ENCODE measurements at regions not wholly inside any gene's neighbourhood (a gene's known extent, or its start where the extent isn't known, plus 50 kb on each side); places are given as distances from the start of the nearest gene placed in this dataset.

GRCh38 chr14:22152903-22153302 is 436.1 kb downstream of the DAD1 start:
- no peak for DNase-seq (ENCODE audit: extremely low read depth, low read depth)

DNA sequence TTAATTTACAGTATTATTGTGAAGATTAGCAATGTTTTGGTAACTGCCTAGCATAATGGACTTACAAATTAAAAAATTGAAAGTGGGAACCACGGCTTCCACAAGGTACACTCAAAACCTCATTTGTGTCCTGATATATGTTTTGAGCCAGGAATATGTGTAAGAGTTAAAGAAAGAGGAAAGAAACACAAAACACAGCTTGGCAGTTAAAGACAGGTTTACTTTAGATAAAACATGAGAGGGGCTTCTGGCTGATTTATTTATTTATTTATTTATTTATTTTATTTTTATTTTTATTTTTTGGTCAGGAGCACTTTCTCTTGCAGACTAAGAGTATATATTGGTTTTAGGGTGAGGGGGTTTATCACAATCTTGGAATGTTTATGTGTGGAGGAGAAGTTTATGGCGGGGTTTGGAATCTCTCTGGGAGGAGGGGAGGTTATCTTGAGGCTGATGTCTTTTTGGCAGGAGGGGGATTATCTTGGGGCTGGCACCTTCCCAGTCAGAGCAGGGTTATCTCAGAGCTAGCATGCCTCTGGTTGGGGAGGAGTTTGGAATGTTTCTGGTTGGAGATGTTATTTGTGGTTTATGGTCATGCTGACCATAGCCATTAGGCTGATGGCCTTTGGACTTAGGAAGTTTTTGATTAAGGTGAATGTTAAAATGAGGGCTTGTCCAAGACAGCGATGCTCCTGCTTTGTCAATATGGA is 436.7 kb downstream of the DAD1 start:
- DNase-seq (ENCODE audit: extremely low read depth, low read depth) = no peak
- no peak for TF ChIP-seq CTCF (IDR thresholded peaks at IDR 0.05; ENCODE audit: low read depth, low read length)

More at GRCh38 chr14:22152903-22153302, 436.1 kb downstream of the DAD1 start:
- TF ChIP-seq CTCF (IDR thresholded peaks at IDR 0.05; ENCODE audit: low read depth, low read length) = no peak

DNA sequence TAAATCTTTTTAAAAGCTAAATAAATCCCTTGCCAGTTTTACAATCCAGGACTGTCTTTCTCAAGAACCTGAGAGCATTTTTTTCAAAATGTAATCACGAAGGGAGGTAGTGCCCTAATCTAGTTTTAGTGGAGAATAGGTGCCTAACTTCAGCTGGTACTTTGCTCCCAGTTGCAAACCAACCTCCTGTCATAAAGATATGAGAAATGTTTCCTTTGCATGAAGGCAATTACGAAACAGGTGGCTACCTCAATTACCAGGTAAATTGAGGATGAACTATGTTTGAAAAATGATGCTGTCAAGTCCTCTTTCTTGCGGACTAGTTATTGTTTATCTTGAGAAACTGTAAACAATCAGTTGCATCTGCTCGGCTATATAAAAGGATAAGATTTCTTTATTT is 437.9 kb downstream of the DAD1 start:
- no peak for TF ChIP-seq CTCF (IDR thresholded peaks at IDR 0.05; ENCODE audit: low read depth, low read length)
- no peak for DNase-seq (ENCODE audit: extremely low read depth, low read depth)

DNA sequence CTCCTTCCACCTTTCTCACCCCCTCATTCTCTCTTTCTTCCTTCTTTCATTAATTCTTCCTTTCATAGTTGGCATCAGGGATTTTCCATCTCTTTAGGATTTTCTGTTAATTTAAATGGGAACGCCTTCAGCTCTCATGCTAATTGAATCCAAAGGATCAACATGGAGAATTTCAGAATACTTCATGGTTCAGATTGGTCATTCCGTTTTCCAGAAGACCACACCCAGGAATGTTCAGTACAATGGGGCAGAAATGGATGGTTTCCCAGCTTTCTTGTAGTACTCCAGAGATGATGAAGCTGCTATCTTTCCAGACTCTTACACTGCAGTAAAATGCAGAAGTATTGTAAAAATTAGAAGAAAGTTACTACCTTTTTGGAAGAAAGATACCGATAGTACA is 440.0 kb downstream of the DAD1 start:
- no peak for DNase-seq (ENCODE audit: extremely low read depth, low read depth)
- TF ChIP-seq CTCF (IDR thresholded peaks at IDR 0.05; ENCODE audit: low read depth, low read length) = no peak

GRCh38 chr14:22147716-22148115 is 441.3 kb downstream of the DAD1 start:
- DNase-seq (ENCODE audit: extremely low read depth, low read depth) = no peak

GRCh38 chr14:22143363-22143762 is 445.7 kb downstream of the DAD1 start:
- no peak for TF ChIP-seq CTCF (IDR thresholded peaks at IDR 0.05; ENCODE audit: low read depth, low read length)
- no peak for DNase-seq (ENCODE audit: extremely low read depth, low read depth)

More at GRCh38 chr14:22147716-22148115, 441.3 kb downstream of the DAD1 start:
- no peak for TF ChIP-seq CTCF (IDR thresholded peaks at IDR 0.05; ENCODE audit: low read depth, low read length)

- TF ChIP-seq CTCF (IDR thresholded peaks at IDR 0.05; ENCODE audit: low read depth, low read length) = no peak
- no peak for DNase-seq (ENCODE audit: extremely low read depth, low read depth)
These were observed 448.4 kb downstream of the DAD1 start for GRCh38 chr14:22140633-22141032.

Measured in AG09319 (cell line).